HG03432 (cell line): ENCODE measurements at regions not wholly inside any gene's neighbourhood (a gene's known extent, or its start where the extent isn't known, plus 50 kb on each side); places are given as distances from the start of the nearest gene placed in this dataset.
"Not testable (repeated sequence)": the region's sequence is repeated elsewhere in the genome, so short reads cannot be mapped to it uniquely, and the experiment has no call there.

ENCODE experiments used
- ATAC-seq: cut with Tn5 transposase; IDR thresholded peaks from one replicate; pipeline ENCODE4 v1.9.1; 2021; ENCODE audit warnings: mild to moderate bottlenecking, moderate library complexity; ENCODE audit not compliant: unreplicated experiment

- ATAC-seq: peak; percentile 79
These were observed 192.4 kb upstream of the MYLIP start for GRCh38 chr6:15936503-15936902.

GRCh38 chr6:15935661-15936060, 193.2 kb upstream of the MYLIP start:
- no peak for ATAC-seq

- ATAC-seq: not testable (repeated sequence)
These were observed 197.2 kb upstream of the MYLIP start for GRCh38 chr6:15931697-15932096.

GRCh38 chr6:15930207-15930606, 198.7 kb upstream of the MYLIP start:
- ATAC-seq: no peak

- no peak for ATAC-seq
These were observed 199.2 kb upstream of the MYLIP start for GRCh38 chr6:15929685-15930084.

GRCh38 chr6:15927531-15928225, 201.2 kb upstream of the MYLIP start:
- no peak for ATAC-seq

- no peak for ATAC-seq
These were observed 202.6 kb upstream of the MYLIP start for GRCh38 chr6:15926256-15926655.

- ATAC-seq: no peak
These were observed 204.0 kb upstream of the MYLIP start for GRCh38 chr6:15924893-15925292.

- no peak for ATAC-seq
These were observed 206.2 kb upstream of the MYLIP start for GRCh38 chr6:15922510-15923250.

GRCh38 chr6:15921243-15921642, 207.6 kb upstream of the MYLIP start:
- ATAC-seq: no peak

- ATAC-seq: no peak
These were observed 212.3 kb upstream of the MYLIP start for GRCh38 chr6:15916581-15916980.

GRCh38 chr6:15915508-15916178, 213.2 kb upstream of the MYLIP start:
- ATAC-seq: no peak

GRCh38 chr6:15914553-15914952, 214.3 kb upstream of the MYLIP start:
- no peak for ATAC-seq

- ATAC-seq: no peak
These were observed 215.3 kb upstream of the MYLIP start for GRCh38 chr6:15913573-15913972.

GRCh38 chr6:15912505-15913400, 216.1 kb upstream of the MYLIP start:
- ATAC-seq: no peak

- no peak for ATAC-seq
These were observed 217.0 kb upstream of the MYLIP start for GRCh38 chr6:15911753-15912504.

GRCh38 chr6:15909290-15910070, 219.4 kb upstream of the MYLIP start:
- no peak for ATAC-seq

GRCh38 chr6:15908871-15909270, 220.0 kb upstream of the MYLIP start:
- no peak for ATAC-seq

- no peak for ATAC-seq
These were observed 220.9 kb upstream of the MYLIP start for GRCh38 chr6:15907914-15908518.
